ENCODE measurements at regions not wholly inside any gene's neighbourhood (a gene's known extent, or its start where the extent isn't known, plus 50 kb on each side); places are given as distances from the start of the nearest gene placed in this dataset.

- Histone ChIP-seq H2AFZ (ENCODE audit: control insufficient read depth, low read depth, low read length) (no peak overlapping the region), H3K4me3 (no peak overlapping the region), H3K4me1 (ENCODE audit: control insufficient read depth, insufficient read depth, low read length) (no peaks in the 10 kb centered on the region), H3K9me3 (replicated peaks; ENCODE audit: control insufficient read depth, insufficient read depth, low read length) (no peaks in the 10 kb centered on the region), H3K79me2 (ENCODE audit: control insufficient read depth, insufficient read depth, low read length) (no peaks in the 10 kb centered on the region), H3K9ac (ENCODE audit: control insufficient read depth, insufficient read depth, low read length) (no peak overlapping the region), H3K27me3 (replicated peaks in 1 of 2; ENCODE audit: control insufficient read depth in 2 of 2, insufficient read depth in 2 of 2, low read length in 1 of 2) (no peaks in the 10 kb centered on the region), H3K27ac (ENCODE audit: control insufficient read depth, insufficient read depth) (no peak overlapping the region), H4K20me1 (ENCODE audit: control insufficient read depth, insufficient read depth) (no peaks in the 10 kb centered on the region), H3K4me2 (ENCODE audit: control insufficient read depth, insufficient read depth) (no peak overlapping the region), H3K36me3 (ENCODE audit: control insufficient read depth in 2 of 2, insufficient read depth in 2 of 2, low read length in 1 of 2) (no peaks in the 10 kb centered on the region)
- DNase-seq (ENCODE audit: low read depth, low spot score), result no peak
- ChIA-PET SMC1A (ENCODE audit: uncharacterized antibody, unreplicated experiment) (no interaction called here), CTCF (no interaction called here), POLR2A (no interaction called here), RAD21 (ENCODE audit: unreplicated experiment) (no interaction called here)
- TF ChIP-seq WRNIP1 (IDR thresholded peaks at IDR 0.05; ENCODE audit: borderline replicate concordance, low read depth, low read length), result no peak
- TF ChIP-seq KLF5 (IDR thresholded peaks at IDR 0.05; ENCODE audit: partially characterized antibody), result no peak
- no peak for TF ChIP-seq GATAD2B (conservative IDR thresholded peaks at IDR 0.05; ENCODE audit: low read depth)
- TF ChIP-seq, protein P1, sequence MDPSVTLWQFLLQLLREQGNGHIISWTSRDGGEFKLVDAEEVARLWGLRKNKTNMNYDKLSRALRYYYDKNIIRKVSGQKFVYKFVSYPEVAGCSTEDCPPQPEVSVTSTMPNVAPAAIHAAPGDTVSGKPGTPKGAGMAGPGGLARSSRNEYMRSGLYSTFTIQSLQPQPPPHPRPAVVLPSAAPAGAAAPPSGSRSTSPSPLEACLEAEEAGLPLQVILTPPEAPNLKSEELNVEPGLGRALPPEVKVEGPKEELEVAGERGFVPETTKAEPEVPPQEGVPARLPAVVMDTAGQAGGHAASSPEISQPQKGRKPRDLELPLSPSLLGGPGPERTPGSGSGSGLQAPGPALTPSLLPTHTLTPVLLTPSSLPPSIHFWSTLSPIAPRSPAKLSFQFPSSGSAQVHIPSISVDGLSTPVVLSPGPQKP (IDR thresholded peaks at IDR 0.05; ENCODE audit: low read depth, low read length), result no peak
- TF ChIP-seq RAD21 (IDR thresholded peaks at IDR 0.05; ENCODE audit: insufficient read depth, low read depth, low read length), result no peak
- TF ChIP-seq ZBTB11 (CRISPR knock-in tag; IDR thresholded peaks at IDR 0.05), result no peak
- no peak for TF ChIP-seq HDGF (IDR thresholded peaks at IDR 0.05)
- TF ChIP-seq SMARCA5 (IDR thresholded peaks at IDR 0.05), result no peak
- no peak for TF ChIP-seq RUNX3 (IDR thresholded peaks at IDR 0.05; ENCODE audit: low read length)
- TF ChIP-seq CBX5 (IDR thresholded peaks at IDR 0.05; ENCODE audit: low read depth), result no peak
- no peak for TF ChIP-seq ZNF274 (IDR thresholded peaks at IDR 0.05; ENCODE audit: insufficient read depth, insufficient read length)
- TF ChIP-seq POU2F2 (IDR thresholded peaks at IDR 0.05; ENCODE audit: borderline replicate concordance, low read depth, low read length), result no peak
- no peak for TF ChIP-seq BCL11A (IDR thresholded peaks at IDR 0.05; ENCODE audit: low read depth, low read length)
- intact Hi-C loops (cut with micrococcal nuclease; ENCODE audit: unreplicated experiment), result no loop called here
- no peak for FAIRE-seq
- in situ Hi-C loops (cut with MboI), result no loop called here
- BruUV-seq (replicated peaks), result no TSS peak
- no peak for ATAC-seq
- WGBS (ENCODE audit: insufficient coverage, insufficient replicate concordance, low lambda C conversion rate, missing lambda C conversion rate), result 22% methylated on average over 4 of the region's 4 CpGs
Measured at GRCh38 chr4:181687116-181687515, 556.1 kb upstream of the TENM3 start.

Data from GM12878 (cell line).